ENCODE measurements at regions not wholly inside any gene's neighbourhood (a gene's known extent, or its start where the extent isn't known, plus 50 kb on each side); places are given as distances from the start of the nearest gene placed in this dataset.
A peak's percentile ranks its signal among the peaks of the same experiment; 100 is the strongest.

GRCh38 chr6:91487696-91488392, 901.0 kb upstream of the MAP3K7 start:
- WGBS, 3 donors: 63 to 79% (median 76%) methylated on average over 2 of the region's 2 CpGs
- FAIRE-seq (no peak), DNase-seq (no peak)
- H3K4me3 ChIP-seq (ENCODE audit: low read depth in 1 of 3, low read length in 3 of 3): no peak overlapping the region
- no peaks in the 10 kb centered on the region for H3K4me1 ChIP-seq (ENCODE audit: control insufficient read depth in 3 of 3, insufficient read depth in 2 of 3, low read depth in 1 of 3, low read length in 2 of 3)
- no peak overlapping the region for H3K27ac ChIP-seq (ENCODE audit: low read depth in 1 of 3, low read length in 2 of 3)
- no peaks in the 10 kb centered on the region for H3K36me3 ChIP-seq (ENCODE audit: control insufficient read depth in 3 of 3, insufficient read depth in 2 of 3, low read depth in 1 of 3, low read length in 3 of 3)
- H3K9me3 ChIP-seq (ENCODE audit: control insufficient read depth in 2 of 2, insufficient read depth in 1 of 2, low read depth in 1 of 2, low read length in 1 of 2): no peaks in the 10 kb centered on the region
- no peaks in the 10 kb centered on the region for H3K27me3 ChIP-seq (ENCODE audit: control insufficient read depth in 3 of 3, insufficient read depth in 3 of 3, low read length in 3 of 3)

- Histone ChIP-seq H3K4me3 (ENCODE audit: low read depth in 1 of 3, low read length in 3 of 3) (no peak overlapping the region), H3K36me3 (ENCODE audit: control insufficient read depth in 3 of 3, insufficient read depth in 2 of 3, low read depth in 1 of 3, low read length in 3 of 3) (no peaks in the 10 kb centered on the region), H3K27me3 (ENCODE audit: control insufficient read depth in 3 of 3, insufficient read depth in 3 of 3, low read length in 3 of 3) (no peaks in the 10 kb centered on the region), H3K9me3 (ENCODE audit: control insufficient read depth in 2 of 2, insufficient read depth in 1 of 2, low read depth in 1 of 2, low read length in 1 of 2) (no peaks in the 10 kb centered on the region), H3K4me1 (ENCODE audit: control insufficient read depth in 3 of 3, insufficient read depth in 2 of 3, low read depth in 1 of 3, low read length in 2 of 3) (no peaks in the 10 kb centered on the region), H3K27ac (ENCODE audit: low read depth in 1 of 3, low read length in 2 of 3) (no peak overlapping the region)
- DNase-seq (no peak), FAIRE-seq (no peak)
- WGBS, 3 donors: 98 to 100% (median 99%) methylated on average over 1 of the region's 1 CpG
Measured at GRCh38 chr6:91486200-91486599, 899.3 kb upstream of the MAP3K7 start.

GRCh38 chr6:91485047-91485446, 898.2 kb upstream of the MAP3K7 start:
- FAIRE-seq (no peak), DNase-seq (no peak)
- 64 to 72% (median 65%) methylated on average over 1 of the region's 1 CpG for WGBS, 3 donors
- Histone ChIP-seq H3K36me3 (ENCODE audit: control insufficient read depth in 3 of 3, insufficient read depth in 2 of 3, low read depth in 1 of 3, low read length in 3 of 3) (no peaks in the 10 kb centered on the region), H3K4me3 (ENCODE audit: low read depth in 1 of 3, low read length in 3 of 3) (no peak overlapping the region), H3K27me3 (ENCODE audit: control insufficient read depth in 3 of 3, insufficient read depth in 3 of 3, low read length in 3 of 3) (no peaks in the 10 kb centered on the region), H3K9me3 (ENCODE audit: control insufficient read depth in 2 of 2, insufficient read depth in 1 of 2, low read depth in 1 of 2, low read length in 1 of 2) (no peaks in the 10 kb centered on the region), H3K27ac (ENCODE audit: low read depth in 1 of 3, low read length in 2 of 3) (no peak overlapping the region), H3K4me1 (ENCODE audit: control insufficient read depth in 3 of 3, insufficient read depth in 2 of 3, low read depth in 1 of 3, low read length in 2 of 3) (no peaks in the 10 kb centered on the region)

- WGBS, 3 donors: 54 to 77% (median 66%) methylated on average over 6 of the region's 6 CpGs
- Histone ChIP-seq H3K36me3 (ENCODE audit: control insufficient read depth in 3 of 3, insufficient read depth in 2 of 3, low read depth in 1 of 3, low read length in 3 of 3) (no peaks in the 10 kb centered on the region), H3K27me3 (ENCODE audit: control insufficient read depth in 3 of 3, insufficient read depth in 3 of 3, low read length in 3 of 3) (no peaks in the 10 kb centered on the region), H3K4me1 (ENCODE audit: control insufficient read depth in 3 of 3, insufficient read depth in 2 of 3, low read depth in 1 of 3, low read length in 2 of 3) (no peaks in the 10 kb centered on the region), H3K27ac (ENCODE audit: low read depth in 1 of 3, low read length in 2 of 3) (no peak overlapping the region), H3K9me3 (ENCODE audit: control insufficient read depth in 2 of 2, insufficient read depth in 1 of 2, low read depth in 1 of 2, low read length in 1 of 2) (no peaks in the 10 kb centered on the region), H3K4me3 (ENCODE audit: low read depth in 1 of 3, low read length in 3 of 3) (no peak overlapping the region)
- FAIRE-seq (no peak), DNase-seq (no peak)
Measured at GRCh38 chr6:91483415-91484105, 896.7 kb upstream of the MAP3K7 start.

GRCh38 chr6:91482498-91482897, 895.6 kb upstream of the MAP3K7 start:
- no peak overlapping the region for H3K4me3 ChIP-seq (ENCODE audit: low read depth in 1 of 3, low read length in 3 of 3)
- no peaks in the 10 kb centered on the region for H3K4me1 ChIP-seq (ENCODE audit: control insufficient read depth in 3 of 3, insufficient read depth in 2 of 3, low read depth in 1 of 3, low read length in 2 of 3)
- no peaks in the 10 kb centered on the region for H3K36me3 ChIP-seq (ENCODE audit: control insufficient read depth in 3 of 3, insufficient read depth in 2 of 3, low read depth in 1 of 3, low read length in 3 of 3)
- 6 to 10% (median 8%) methylated on average over 1 of the region's 1 CpG for whole genome bisulfite sequencing, 3 donors
- FAIRE-seq (no peak), DNase-seq (peak in 1 of 2 donors; percentile 18)
- H3K9me3 ChIP-seq (ENCODE audit: control insufficient read depth in 2 of 2, insufficient read depth in 1 of 2, low read depth in 1 of 2, low read length in 1 of 2): no peaks in the 10 kb centered on the region
- no peak overlapping the region for H3K27ac ChIP-seq (ENCODE audit: low read depth in 1 of 3, low read length in 2 of 3)
- no peaks in the 10 kb centered on the region for H3K27me3 ChIP-seq (ENCODE audit: control insufficient read depth in 3 of 3, insufficient read depth in 3 of 3, low read length in 3 of 3)

- FAIRE-seq (no peak), DNase-seq (peak; percentile 56 to 64)
- Histone ChIP-seq H3K4me3 (ENCODE audit: low read depth in 1 of 3, low read length in 3 of 3) (no peak overlapping the region), H3K36me3 (ENCODE audit: control insufficient read depth in 3 of 3, insufficient read depth in 2 of 3, low read depth in 1 of 3, low read length in 3 of 3) (no peaks in the 10 kb centered on the region), H3K27ac (ENCODE audit: low read depth in 1 of 3, low read length in 2 of 3) (no peak overlapping the region), H3K27me3 (ENCODE audit: control insufficient read depth in 3 of 3, insufficient read depth in 3 of 3, low read length in 3 of 3) (no peaks in the 10 kb centered on the region), H3K9me3 (ENCODE audit: control insufficient read depth in 2 of 2, insufficient read depth in 1 of 2, low read depth in 1 of 2, low read length in 1 of 2) (no peaks in the 10 kb centered on the region), H3K4me1 (ENCODE audit: control insufficient read depth in 3 of 3, insufficient read depth in 2 of 3, low read depth in 1 of 3, low read length in 2 of 3) (no peaks in the 10 kb centered on the region)
- WGBS, 3 donors: 8 to 34% (median 28%) methylated on average over 1 of the region's 1 CpG
Measured at GRCh38 chr6:91480402-91480801, 893.5 kb upstream of the MAP3K7 start.

GRCh38 chr6:91477688-91478087, 890.8 kb upstream of the MAP3K7 start:
- H3K9me3 ChIP-seq (ENCODE audit: control insufficient read depth in 2 of 2, insufficient read depth in 1 of 2, low read depth in 1 of 2, low read length in 1 of 2): no peaks in the 10 kb centered on the region
- no peaks in the 10 kb centered on the region for H3K4me1 ChIP-seq (ENCODE audit: control insufficient read depth in 3 of 3, insufficient read depth in 2 of 3, low read depth in 1 of 3, low read length in 2 of 3)
- FAIRE-seq (no peak), DNase-seq (no peak)
- no peaks in the 10 kb centered on the region for H3K36me3 ChIP-seq (ENCODE audit: control insufficient read depth in 3 of 3, insufficient read depth in 2 of 3, low read depth in 1 of 3, low read length in 3 of 3)
- H3K27me3 ChIP-seq (ENCODE audit: control insufficient read depth in 3 of 3, insufficient read depth in 3 of 3, low read length in 3 of 3): no peaks in the 10 kb centered on the region
- WGBS, 3 donors: 91 to 95% (median 95%) methylated on average over 6 of the region's 6 CpGs
- no peak overlapping the region for H3K27ac ChIP-seq (ENCODE audit: low read depth in 1 of 3, low read length in 2 of 3)
- no peak overlapping the region for H3K4me3 ChIP-seq (ENCODE audit: low read depth in 1 of 3, low read length in 3 of 3)

GRCh38 chr6:91476000-91476399, 889.1 kb upstream of the MAP3K7 start:
- Histone ChIP-seq H3K9me3 (ENCODE audit: control insufficient read depth in 2 of 2, insufficient read depth in 1 of 2, low read depth in 1 of 2, low read length in 1 of 2) (no peaks in the 10 kb centered on the region), H3K27me3 (ENCODE audit: control insufficient read depth in 3 of 3, insufficient read depth in 3 of 3, low read length in 3 of 3) (no peaks in the 10 kb centered on the region), H3K4me1 (ENCODE audit: control insufficient read depth in 3 of 3, insufficient read depth in 2 of 3, low read depth in 1 of 3, low read length in 2 of 3) (no peaks in the 10 kb centered on the region), H3K36me3 (ENCODE audit: control insufficient read depth in 3 of 3, insufficient read depth in 2 of 3, low read depth in 1 of 3, low read length in 3 of 3) (no peaks in the 10 kb centered on the region), H3K27ac (ENCODE audit: low read depth in 1 of 3, low read length in 2 of 3) (no peak overlapping the region), H3K4me3 (ENCODE audit: low read depth in 1 of 3, low read length in 3 of 3) (no peak overlapping the region)
- no peak for FAIRE-seq
- DNase-seq: peak; percentile 21 to 37
- 2 to 6% (median 6%) methylated on average over 2 of the region's 2 CpGs for WGBS, 3 donors
